ENCODE measurements at regions not wholly inside any gene's neighbourhood (a gene's known extent, or its start where the extent isn't known, plus 50 kb on each side); places are given as distances from the start of the nearest gene placed in this dataset.

- H3K9me3 Mint-ChIP-seq, result no peaks in the 10 kb centered on the region
- no peak for DNase-seq (ENCODE audit: low read depth, low spot score)
- no peak overlapping the region for H3K27ac Mint-ChIP-seq (ENCODE audit: unreplicated experiment)
Observed at GRCh38 chr11:10990637-10991193, 132.9 kb upstream of the ZBED5 start.

GRCh38 chr11:10990160-10990559 is 132.3 kb upstream of the ZBED5 start:
- DNase-seq (ENCODE audit: low read depth, low spot score), result no peak
- no peak for TF ChIP-seq CTCF (conservative IDR thresholded peaks at IDR 0.05)
- Mint-ChIP-seq H3K4me3 (no peak overlapping the region), H3K27me3 (ENCODE audit: low read depth) (peaks cover 2% of the 10 kb centered on the region), H3K4me1 (no peaks in the 10 kb centered on the region), H3K36me3 (ENCODE audit: low read depth) (no peaks in the 10 kb centered on the region), H3K27ac (ENCODE audit: unreplicated experiment) (no peak overlapping the region), H3K9me3 (no peaks in the 10 kb centered on the region)

More at GRCh38 chr11:10990637-10991193, 132.9 kb upstream of the ZBED5 start:
- Mint-ChIP-seq H3K36me3 (ENCODE audit: low read depth) (no peaks in the 10 kb centered on the region), H3K4me1 (no peaks in the 10 kb centered on the region), H3K27me3 (ENCODE audit: low read depth) (peaks cover 2% of the 10 kb centered on the region), H3K4me3 (no peak overlapping the region)
- no peak for TF ChIP-seq CTCF (conservative IDR thresholded peaks at IDR 0.05)

GRCh38 chr11:10986006-10986405 is 128.2 kb upstream of the ZBED5 start:
- Mint-ChIP-seq H3K4me3 (no peak overlapping the region), H3K4me1 (no peaks in the 10 kb centered on the region)

DNA sequence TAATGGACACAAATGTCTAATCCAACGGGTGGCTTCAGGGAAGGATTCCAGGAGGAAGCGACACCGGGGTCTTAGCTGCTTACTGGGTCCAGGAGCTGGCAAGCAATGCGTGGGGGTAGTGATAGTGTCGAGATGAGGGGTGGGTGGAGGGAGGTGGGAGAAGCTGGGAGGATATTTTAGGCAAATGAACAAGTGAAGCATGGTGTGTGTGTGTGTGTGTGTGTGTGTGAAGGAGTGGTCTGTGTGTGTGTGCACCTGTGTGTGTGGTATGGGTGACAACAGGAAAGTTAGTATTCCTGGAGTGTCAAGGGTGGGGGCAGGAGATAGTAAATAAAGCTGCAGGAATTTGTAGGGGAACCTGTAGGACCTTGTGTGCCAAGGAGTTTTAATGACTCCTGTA is 126.9 kb upstream of the ZBED5 start:
- H3K27ac Mint-ChIP-seq (ENCODE audit: unreplicated experiment), result no peak overlapping the region
- H3K36me3 Mint-ChIP-seq (ENCODE audit: low read depth), result no peaks in the 10 kb centered on the region
- DNase-seq (ENCODE audit: low read depth, low spot score), result no peak
- no peak overlapping the region for H3K4me3 Mint-ChIP-seq
- TF ChIP-seq CTCF (conservative IDR thresholded peaks at IDR 0.05), result no peak
- no peaks in the 10 kb centered on the region for H3K9me3 Mint-ChIP-seq
- H3K4me1 Mint-ChIP-seq, result no peaks in the 10 kb centered on the region
- H3K27me3 Mint-ChIP-seq (ENCODE audit: low read depth), result peaks cover 4% of the 10 kb centered on the region

More at GRCh38 chr11:10986006-10986405, 128.2 kb upstream of the ZBED5 start:
- Mint-ChIP-seq H3K27me3 (ENCODE audit: low read depth) (peaks cover 4% of the 10 kb centered on the region), H3K36me3 (ENCODE audit: low read depth) (no peaks in the 10 kb centered on the region), H3K27ac (ENCODE audit: unreplicated experiment) (no peak overlapping the region), H3K9me3 (no peaks in the 10 kb centered on the region)
- no peak for TF ChIP-seq CTCF (conservative IDR thresholded peaks at IDR 0.05)
- no peak for DNase-seq (ENCODE audit: low read depth, low spot score)

DNA sequence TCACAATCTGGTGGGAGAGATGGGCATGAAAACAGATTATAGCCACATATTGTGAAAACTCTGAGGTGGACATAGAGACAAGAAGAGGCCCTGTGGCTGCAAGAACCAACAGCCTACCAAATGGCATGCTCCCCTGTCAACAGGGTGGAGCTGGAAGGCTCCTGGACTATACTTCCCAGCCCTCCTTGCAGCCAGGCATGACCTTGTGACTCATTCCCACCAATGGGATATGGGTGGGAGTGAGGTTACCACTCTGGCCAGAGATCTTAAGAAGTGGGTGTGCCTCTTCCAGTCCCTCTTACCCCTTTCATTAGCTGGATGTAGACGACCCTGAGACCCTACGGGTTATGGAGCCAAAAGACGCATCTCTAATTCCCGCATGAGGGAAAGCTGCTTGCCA is 126.4 kb upstream of the ZBED5 start:
- TF ChIP-seq CTCF (conservative IDR thresholded peaks at IDR 0.05), result no peak
- Mint-ChIP-seq H3K36me3 (ENCODE audit: low read depth) (no peaks in the 10 kb centered on the region), H3K27me3 (ENCODE audit: low read depth) (peaks cover 4% of the 10 kb centered on the region), H3K4me3 (no peak overlapping the region), H3K27ac (ENCODE audit: unreplicated experiment) (no peak overlapping the region), H3K4me1 (no peaks in the 10 kb centered on the region), H3K9me3 (no peaks in the 10 kb centered on the region)
- DNase-seq (ENCODE audit: low read depth, low spot score), result no peak
